ENCODE measurements at regions not wholly inside any gene's neighbourhood (a gene's known extent, or its start where the extent isn't known, plus 50 kb on each side); places are given as distances from the start of the nearest gene placed in this dataset.
A peak's percentile ranks its signal among the peaks of the same experiment; 100 is the strongest.

- no peak for DNase-seq
These were observed 428.4 kb upstream of the MPDZ start for GRCh38 chr9:13707612-13708576.

GRCh38 chr9:13705918-13706317 lies 426.4 kb upstream of the MPDZ start:
- DNase-seq: peak; percentile 68

GRCh38 chr9:13705373-13705772 lies 425.9 kb upstream of the MPDZ start:
- peak; percentile 70 for DNase-seq

GRCh38 chr9:13690595-13690994 lies 411.1 kb upstream of the MPDZ start:
- no peak for DNase-seq

- no peak for DNase-seq
These were observed 410.4 kb upstream of the MPDZ start for GRCh38 chr9:13689925-13690324.

- DNase-seq: no peak
These were observed 409.6 kb upstream of the MPDZ start for GRCh38 chr9:13688990-13689600.

- DNase-seq: no peak
These were observed 408.9 kb upstream of the MPDZ start for GRCh38 chr9:13688223-13688989.

- DNase-seq: no peak
These were observed 405.2 kb upstream of the MPDZ start for GRCh38 chr9:13684656-13685055.

- DNase-seq: no peak
These were observed 398.3 kb upstream of the MPDZ start for GRCh38 chr9:13677801-13678200.

GRCh38 chr9:13675638-13676000 lies 396.1 kb upstream of the MPDZ start:
- no peak for DNase-seq

GRCh38 chr9:13674926-13675637 lies 395.6 kb upstream of the MPDZ start:
- no peak for DNase-seq

GRCh38 chr9:13673348-13673747 lies 393.9 kb upstream of the MPDZ start:
- DNase-seq: no peak

- DNase-seq: no peak
These were observed 386.1 kb upstream of the MPDZ start for GRCh38 chr9:13665418-13666066.

- DNase-seq: no peak
These were observed 381.5 kb upstream of the MPDZ start for GRCh38 chr9:13661014-13661413.

- no peak for DNase-seq
These were observed 372.6 kb upstream of the MPDZ start for GRCh38 chr9:13651969-13652663.

GRCh38 chr9:13651526-13651925 lies 372.0 kb upstream of the MPDZ start:
- no peak for DNase-seq

- DNase-seq: no peak
These were observed 369.2 kb upstream of the MPDZ start for GRCh38 chr9:13648676-13649075.

GRCh38 chr9:13648068-13648467 lies 368.6 kb upstream of the MPDZ start:
- no peak for DNase-seq

- no peak for DNase-seq
These were observed 367.1 kb upstream of the MPDZ start for GRCh38 chr9:13646500-13647021.

- DNase-seq: no peak
These were observed 366.1 kb upstream of the MPDZ start for GRCh38 chr9:13645557-13645956.

- no peak for DNase-seq
These were observed 365.2 kb upstream of the MPDZ start for GRCh38 chr9:13644675-13645074.

GRCh38 chr9:13642646-13643045 lies 363.2 kb upstream of the MPDZ start:
- DNase-seq: no peak
